ENCODE measurements at regions not wholly inside any gene's neighbourhood (a gene's known extent, or its start where the extent isn't known, plus 50 kb on each side); places are given as distances from the start of the nearest gene placed in this dataset.
"Not testable (repeated sequence)": the region's sequence is repeated elsewhere in the genome, so short reads cannot be mapped to it uniquely, and the experiment has no call there.

- TF ChIP-seq CTCF (IDR thresholded peaks at IDR 0.05; ENCODE audit: low read depth, low read length, missing control alignments), result no peak
- H3K4me3 ChIP-seq (ENCODE audit: low read depth, low read length), result no peak overlapping the region
- DNase-seq (ENCODE audit: low read depth), result no peak
Measured at GRCh38 chr9:78982849-78983248, 588.9 kb upstream of the TLE4 start.

GRCh38 chr9:78985084-78985738, 586.6 kb upstream of the TLE4 start:
- DNase-seq (ENCODE audit: low read depth), result no peak
- no peak overlapping the region for H3K4me3 ChIP-seq (ENCODE audit: low read depth, low read length)
- no peak for TF ChIP-seq CTCF (IDR thresholded peaks at IDR 0.05; ENCODE audit: low read depth, low read length, missing control alignments)

GRCh38 chr9:78986446-78986845, 585.3 kb upstream of the TLE4 start:
- no peak for TF ChIP-seq CTCF (IDR thresholded peaks at IDR 0.05; ENCODE audit: low read depth, low read length, missing control alignments)
- DNase-seq (ENCODE audit: low read depth), result no peak

GRCh38 chr9:78989031-78989658, 582.6 kb upstream of the TLE4 start:
- no peak overlapping the region for H3K4me3 ChIP-seq (ENCODE audit: low read depth, low read length)
- no peak for DNase-seq (ENCODE audit: low read depth)
- TF ChIP-seq CTCF (IDR thresholded peaks at IDR 0.05; ENCODE audit: low read depth, low read length, missing control alignments), result no peak

More at GRCh38 chr9:78986446-78986845, 585.3 kb upstream of the TLE4 start:
- H3K4me3 ChIP-seq (ENCODE audit: low read depth, low read length), result no peak overlapping the region

GRCh38 chr9:78994471-78994870, 577.3 kb upstream of the TLE4 start:
- TF ChIP-seq CTCF (IDR thresholded peaks at IDR 0.05; ENCODE audit: low read depth, low read length, missing control alignments), result no peak

GRCh38 chr9:78994974-78995373, 576.8 kb upstream of the TLE4 start:
- not testable (repeated sequence) for DNase-seq (ENCODE audit: low read depth); H3K4me3 ChIP-seq (ENCODE audit: low read depth, low read length)

More at GRCh38 chr9:78994471-78994870, 577.3 kb upstream of the TLE4 start:
- H3K4me3 ChIP-seq (ENCODE audit: low read depth, low read length), result no peak overlapping the region
- no peak for DNase-seq (ENCODE audit: low read depth)

GRCh38 chr9:78997296-78997695, 574.5 kb upstream of the TLE4 start:
- no peak for DNase-seq (ENCODE audit: low read depth)
- no peak overlapping the region for H3K4me3 ChIP-seq (ENCODE audit: low read depth, low read length)
- no peak for TF ChIP-seq CTCF (IDR thresholded peaks at IDR 0.05; ENCODE audit: low read depth, low read length, missing control alignments)
